CD14-positive monocyte (primary cell): ENCODE measurements at regions not wholly inside any gene's neighbourhood (a gene's known extent, or its start where the extent isn't known, plus 50 kb on each side); places are given as distances from the start of the nearest gene placed in this dataset.

Experiments
- DNase-seq, 3 donors: peaks; one replicate each; pipeline ENCODE4 v3.0.0-alpha.2; 2011 to 2022
- H2AFZ ChIP-seq: 2 replicates; pipeline ENCODE4 v1.6.0; 2012; ENCODE audit warnings: mild to moderate bottlenecking, low read depth, low read length, inconsistent platforms; ENCODE audit not compliant: insufficient read depth, poor library complexity, severe bottlenecking
- H3K27ac ChIP-seq, 2 donors: 1 replicate in 1 of 2; 2 replicates in 1 of 2; pipeline ENCODE4 v1.5.1; 2012 to 2013; ENCODE audit warnings: low read length in 2 of 2, control low read depth in 1 of 2, inconsistent platforms in 1 of 2, low read depth in 1 of 2, mild to moderate bottlenecking in 1 of 2
- H3K27me3 ChIP-seq, 2 donors: one replicate each; pipeline versions ENCODE4 v1.6.0 to v1.6.1; 2011 to 2013; ENCODE audit warnings: low read length in 2 of 2; ENCODE audit not compliant: control insufficient read depth in 2 of 2, insufficient read depth in 2 of 2
- H3K36me3 ChIP-seq, 2 donors: replicated peaks in 1 of 2; 1 replicate in 1 of 2; 2 replicates in 1 of 2; pipeline versions ENCODE4 v1.5.1 to v1.6.1; 2012 to 2013; ENCODE audit warnings: low read length in 2 of 2, control low read depth in 1 of 2, inconsistent platforms in 1 of 2, mild to moderate bottlenecking in 1 of 2; ENCODE audit not compliant: insufficient read depth in 2 of 2, control insufficient read depth in 1 of 2
- H3K4me1 ChIP-seq, 2 donors: 1 replicate in 1 of 2; 2 replicates in 1 of 2; pipeline versions ENCODE4 v1.5.1 to v1.6.1; 2012 to 2013; ENCODE audit warnings: low read length in 2 of 2, control low read depth in 1 of 2, inconsistent platforms in 1 of 2, mild to moderate bottlenecking in 1 of 2, moderate library complexity in 1 of 2; ENCODE audit not compliant: insufficient read depth in 2 of 2, control insufficient read depth in 1 of 2
- H3K4me2 ChIP-seq: replicated peaks from 2 replicates; pipeline ENCODE3; 2012; ENCODE audit warnings: low read length, moderate library complexity, mild to moderate bottlenecking; ENCODE audit not compliant: poor library complexity, severe bottlenecking; ENCODE audit errors: extremely low read depth
- H3K4me3 ChIP-seq, 3 experiments: fragments of 200-600 bp in 1 of 3; sonication (generic) in 1 of 3; replicated peaks in 1 of 3; 1 replicate in 2 of 3; 2 replicates in 1 of 3; pipeline ENCODE4 v1.5.1; 2011 to 2013; ENCODE audit warnings: low read length in 3 of 3, mild to moderate bottlenecking in 3 of 3, control low read depth in 2 of 3, low read depth in 2 of 3, inconsistent platforms in 1 of 3, moderate library complexity in 1 of 3
- H3K79me2 ChIP-seq: 2 replicates; pipeline ENCODE4 v1.6.0; 2012; ENCODE audit warnings: mild to moderate bottlenecking, control low read depth, inconsistent platforms, low read length, moderate library complexity; ENCODE audit not compliant: insufficient read depth
- H3K9ac ChIP-seq: 2 replicates; pipeline ENCODE4 v1.6.0; 2017; ENCODE audit warnings: low read length, mild to moderate bottlenecking; ENCODE audit not compliant: insufficient read depth, poor library complexity, severe bottlenecking
- H3K9me3 ChIP-seq, 2 donors: replicated peaks in 1 of 2; 1 replicate in 1 of 2; 2 replicates in 1 of 2; pipeline versions ENCODE4 v1.5.1 to v1.6.1; 2012 to 2013; ENCODE audit warnings: low read length in 2 of 2, control low read depth in 1 of 2; ENCODE audit not compliant: control insufficient read depth in 1 of 2, insufficient read depth in 1 of 2
- H4K20me1 ChIP-seq: 2 replicates; pipeline ENCODE4 v1.6.0; 2012; ENCODE audit warnings: mild to moderate bottlenecking, low read length, control low read depth, moderate library complexity; ENCODE audit not compliant: insufficient read depth
- H3K27ac Mint-ChIP-seq, 7 donors: one replicate each; pipeline ENCODE4 v1.8.0; 2020; ENCODE audit warnings: mild to moderate bottlenecking in 7 of 7, mixed read lengths in 7 of 7, moderate library complexity in 6 of 7, inconsistent platforms in 2 of 7
- H3K27me3 Mint-ChIP-seq, 3 donors: one replicate each; pipeline ENCODE4 v1.8.0; 2021 to 2022; ENCODE audit warnings: low read depth in 3 of 3, mild to moderate bottlenecking in 3 of 3, mixed read lengths in 3 of 3, moderate library complexity in 3 of 3, inconsistent platforms in 1 of 3
- H3K36me3 Mint-ChIP-seq, 2 donors: one replicate each; pipeline ENCODE4 v1.8.0; 2020; ENCODE audit warnings: mixed read lengths in 2 of 2, inconsistent platforms in 1 of 2, mild to moderate bottlenecking in 1 of 2
- H3K4me1 Mint-ChIP-seq: one replicate; pipeline ENCODE4 v1.8.0; 2020; ENCODE audit warnings: mild to moderate bottlenecking, mixed read lengths
- H3K4me3 Mint-ChIP-seq, 2 donors: one replicate each; pipeline ENCODE4 v1.8.0; 2020; ENCODE audit warnings: mild to moderate bottlenecking in 2 of 2, mixed read lengths in 2 of 2, moderate library complexity in 1 of 2
- H3K9me3 Mint-ChIP-seq, 7 donors: one replicate each; pipeline ENCODE4 v1.8.0; 2020 to 2022; ENCODE audit warnings: mixed read lengths in 7 of 7, mild to moderate bottlenecking in 6 of 7, moderate library complexity in 6 of 7, inconsistent platforms in 2 of 7
- CTCF ChIP-seq: fragments of 200-600 bp; IDR thresholded peaks from one replicate; pipeline ENCODE4 v1.8.0; 2022; ENCODE audit warnings: antibody characterized with exemption, mild to moderate bottlenecking
- WGBS: methylation state at CpG from one replicate; pipeline ENCODE4 v1.1.5; 2013; ENCODE audit warnings: missing lambda C conversion rate; ENCODE audit not compliant: insufficient coverage; 5-methylcytosine and 5-hydroxymethylcytosine counted together
- intact Hi-C, 2 donors: fragments of 100-400 bp; cut with micrococcal nuclease; formaldehyde crosslinking; loops; one replicate each; pipeline versions ENCODE4 v1.15.0 to v1.15.1; 2023

DNA sequence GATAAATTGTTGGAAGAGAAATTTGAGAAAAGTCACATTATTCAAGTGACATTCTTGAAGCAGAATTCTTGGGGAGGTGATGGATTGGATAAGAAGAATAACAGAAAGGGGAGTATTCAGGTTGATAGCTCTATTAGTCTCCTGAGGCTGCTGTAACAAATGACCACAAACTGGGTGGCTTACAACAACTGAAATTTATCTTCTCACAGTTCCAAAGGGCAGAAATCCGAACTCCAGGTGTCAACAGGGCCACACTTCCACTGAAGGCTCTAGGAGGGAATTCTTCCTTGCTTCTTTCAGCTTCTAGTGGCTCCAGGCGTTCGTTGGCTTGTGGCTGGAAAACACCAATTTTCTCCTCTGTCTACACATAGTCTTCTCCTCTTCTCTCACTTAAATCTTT is 99.8 kb downstream of the TES start:
- Histone ChIP-seq H3K79me2 (no peaks in the 10 kb centered on the region), H3K27me3 (no peaks in the 10 kb centered on the region), H3K4me2 (no peak overlapping the region), H3K9ac (no peak overlapping the region), H3K9me3 (no peaks in the 10 kb centered on the region), H3K27ac (no peak overlapping the region), H2AFZ (no peak overlapping the region), H3K36me3 (no peaks in the 10 kb centered on the region), H4K20me1 (no peaks in the 10 kb centered on the region), H3K4me1 (no peaks in the 10 kb centered on the region), H3K4me3 (no peak overlapping the region)
- Mint-ChIP-seq H3K36me3 (no peaks in the 10 kb centered on the region), H3K4me3 (no peak overlapping the region), H3K27ac (no peak overlapping the region), H3K27me3 (no peaks in the 10 kb centered on the region), H3K9me3 (no peaks in the 10 kb centered on the region), H3K4me1 (no peaks in the 10 kb centered on the region)
- WGBS, result 86% methylated on average over 1 of the region's 3 CpGs
- no peak for TF ChIP-seq CTCF
- no peak for DNase-seq
- intact Hi-C loops, result no loop called here

GRCh38 chr7:116311259-116311658 is 100.9 kb downstream of the TES start:
- Histone ChIP-seq H3K79me2 (no peaks in the 10 kb centered on the region), H3K9ac (no peak overlapping the region), H3K4me1 (no peaks in the 10 kb centered on the region), H2AFZ (no peak overlapping the region), H3K27me3 (no peaks in the 10 kb centered on the region), H3K27ac (no peak overlapping the region), H4K20me1 (no peaks in the 10 kb centered on the region), H3K4me2 (no peak overlapping the region), H3K4me3 (no peak overlapping the region), H3K9me3 (no peaks in the 10 kb centered on the region), H3K36me3 (no peaks in the 10 kb centered on the region)
- no peaks in the 10 kb centered on the region for H3K4me1 Mint-ChIP-seq
- H3K4me3 Mint-ChIP-seq, result no peak overlapping the region
- intact Hi-C loops, result no loop called here
- H3K27ac Mint-ChIP-seq, result no peak overlapping the region
- no peaks in the 10 kb centered on the region for H3K36me3 Mint-ChIP-seq
- H3K27me3 Mint-ChIP-seq, result no peaks in the 10 kb centered on the region
- H3K9me3 Mint-ChIP-seq, result no peaks in the 10 kb centered on the region
- no peak for DNase-seq
- WGBS, result 91% methylated on average over 1 of the region's 3 CpGs
- no peak for TF ChIP-seq CTCF
